Lower leg skin (tissue), 3 donors: ENCODE measurements at regions not wholly inside any gene's neighbourhood (a gene's known extent, or its start where the extent isn't known, plus 50 kb on each side); places are given as distances from the start of the nearest gene placed in this dataset.

Experiments
- CTCF ChIP-seq, 3 donors: fragments of 450-650 bp; IDR thresholded peaks; one replicate each; pipeline ENCODE4 v1.5.1; 2016; ENCODE audit warnings: antibody characterized with exemption in 3 of 3, mild to moderate bottlenecking in 3 of 3, moderate library complexity in 2 of 3
- POLR2A ChIP-seq, 2 donors: fragments of 450-650 bp; IDR thresholded peaks; one replicate each; pipeline ENCODE4 v1.6.1; 2016 to 2017; ENCODE audit warnings: antibody characterized with exemption in 2 of 2, mild to moderate bottlenecking in 1 of 2, moderate library complexity in 1 of 2

GRCh38 chr16:18059577-18059976, 277.0 kb downstream of the NPIPA8 start:
- TF ChIP-seq CTCF (IDR thresholded peaks at IDR 0.05) (no peak), POLR2A (IDR thresholded peaks at IDR 0.05) (no peak)
